HCT116 (cell line): ENCODE measurements at regions not wholly inside any gene's neighbourhood (a gene's known extent, or its start where the extent isn't known, plus 50 kb on each side); places are given as distances from the start of the nearest gene placed in this dataset.

Experiments
- ATAC-seq: fragments of 200-7000 bp; cut with Tn5 transposase; 2 replicates; pipeline ENCODE4 v1.9.1; 2020; ENCODE audit warnings: mild to moderate bottlenecking, moderate library complexity
- BruUV-seq: library from RNA; stranded (reverse); fragments of 400-500 nt; replicated peaks from 2 replicates; lab custom pipeline; 2021; lab: Mats Ljungman, UMichigan
- CTCF ChIA-PET: fragments of 300-600 bp; sonication (Branson Sonifier 250); formaldehyde crosslinking; loops from one replicate; lab custom pipeline; 2021; ENCODE audit warnings: antibody characterized with exemption; lab: Charles Lee
- POLR2A ChIA-PET: fragments of 300-600, 350-600 bp; sonication (Branson Sonifier 250); formaldehyde crosslinking; loops from one replicate; lab custom pipeline; 2021; ENCODE audit warnings: antibody characterized with exemption; lab: Charles Lee
- RAD21 ChIA-PET, 2 experiments: fragments of 300-600 bp; sonication (Branson Sonifier 250); formaldehyde crosslinking; loops; one replicate each; lab custom pipeline; 2023; ENCODE audit warnings: low total read pairs in 2 of 2; ENCODE audit not compliant: uncharacterized antibody in 2 of 2, unreplicated experiment in 2 of 2, low non-redundant PET in 1 of 2; lab: Charles Lee
- DNase-seq: peaks from one replicate; pipeline ENCODE4 v3.0.0-alpha.2; 2010; ENCODE audit warnings: low read depth, low spot score
- H2AFZ ChIP-seq: fragments of 200-600 bp; shearing (Covaris generic), sonication (generic); 2 replicates; pipeline ENCODE4 v1.6.1; 2017; ENCODE audit warnings: low read depth, mixed run types, mixed read lengths, antibody characterized with exemption, low read length; ENCODE audit not compliant: poor library complexity, severe bottlenecking
- H3K27ac ChIP-seq: 2 replicates; pipeline ENCODE4 v1.5.1; 2012; ENCODE audit warnings: low read depth, low read length
- H3K27me3 ChIP-seq: fragments of 200-600 bp; sonication (generic); 2 replicates; pipeline ENCODE4 v1.6.1; 2016; ENCODE audit warnings: mixed run types, low read length, mixed read lengths; ENCODE audit not compliant: insufficient read depth
- H3K36me3 ChIP-seq, 2 experiments: fragments of 200-500 bp in 1 of 2; fragments of 200-600 bp in 1 of 2; sonication (Bioruptor generic) in 1 of 2; sonication (generic) in 1 of 2; 2 replicates each; pipeline versions ENCODE4 v1.5.1 to v1.6.1; 2014 to 2016; ENCODE audit warnings: low read length in 2 of 2, inconsistent platforms in 1 of 2, mixed read lengths in 1 of 2, mixed run types in 1 of 2; ENCODE audit not compliant: insufficient read depth in 2 of 2, control insufficient read depth in 1 of 2
- H3K4me1 ChIP-seq, 2 experiments: fragments of 200-600 bp in 1 of 2; sonication (generic) in 1 of 2; 2 replicates each; pipeline versions ENCODE4 v1.5.1 to v1.6.1; 2012 to 2017; ENCODE audit warnings: low read length in 2 of 2, inconsistent platforms in 1 of 2, mild to moderate bottlenecking in 1 of 2, mixed read lengths in 1 of 2, mixed run types in 1 of 2, moderate library complexity in 1 of 2; ENCODE audit not compliant: insufficient read depth in 2 of 2, control insufficient read depth in 1 of 2
- H3K4me2 ChIP-seq: fragments of 200-600 bp; sonication (generic); 2 replicates; pipeline ENCODE4 v1.6.1; 2017; ENCODE audit warnings: mixed run types, low read length, mixed read lengths
- H3K4me3 ChIP-seq, 2 experiments: fragments of 200-600 bp in 1 of 2; sonication (generic) in 1 of 2; replicated peaks in 1 of 2; 2 replicates each; pipeline ENCODE4 v1.5.1; 2011 to 2016; ENCODE audit warnings: low read length in 2 of 2, control low read depth in 1 of 2, low read depth in 1 of 2, mild to moderate bottlenecking in 1 of 2, mixed read lengths in 1 of 2, mixed run types in 1 of 2
- H3K79me2 ChIP-seq: fragments of 200-600 bp; sonication (generic); 2 replicates; pipeline ENCODE4 v1.6.1; 2017; ENCODE audit warnings: mild to moderate bottlenecking, mixed run types, low read length, moderate library complexity, mixed read lengths; ENCODE audit not compliant: insufficient read depth
- H3K9ac ChIP-seq: fragments of 200-600 bp; sonication (generic); 2 replicates; pipeline ENCODE4 v1.6.1; 2016; ENCODE audit warnings: low read length, mixed read lengths
- H3K9me2 ChIP-seq: fragments of 200-600 bp; sonication (generic), shearing (Covaris generic); 2 replicates; pipeline ENCODE4 v1.6.1; 2017; ENCODE audit warnings: mixed run types, mild to moderate bottlenecking, moderate library complexity; ENCODE audit not compliant: insufficient read depth
- H3K9me3 ChIP-seq, 2 experiments: fragments of 200-500 bp in 1 of 2; fragments of 200-600 bp in 1 of 2; sonication (Bioruptor generic) in 1 of 2; sonication (generic) in 1 of 2; 2 replicates each; pipeline ENCODE4 v1.6.1; 2014 to 2017; ENCODE audit warnings: low read length in 2 of 2, mixed read lengths in 2 of 2, inconsistent platforms in 1 of 2, low read depth in 1 of 2, mild to moderate bottlenecking in 1 of 2, mixed run types in 1 of 2, moderate library complexity in 1 of 2; ENCODE audit not compliant: control insufficient read depth in 1 of 2, insufficient read depth in 1 of 2
- H4K20me1 ChIP-seq: fragments of 200-600 bp; sonication (generic), shearing (Covaris generic); 2 replicates; pipeline ENCODE4 v1.6.1; 2017; ENCODE audit warnings: mixed run types, mild to moderate bottlenecking, moderate library complexity; ENCODE audit not compliant: insufficient read depth
- ATF3 ChIP-seq: IDR thresholded peaks from 2 replicates; pipeline ENCODE4 v1.6.1; 2012
- CEBPB ChIP-seq: IDR thresholded peaks from 2 replicates; pipeline ENCODE4 v1.6.1; 2012; ENCODE audit warnings: low read depth
- CTCF ChIP-seq, 3 experiments: fragments of 200-600 bp in 1 of 3; sonication (generic) in 1 of 3; IDR thresholded peaks in 2 of 3; conservative IDR thresholded peaks in 1 of 3; 2 replicates each; pipeline ENCODE4 v1.5.1; 2012 to 2017; ENCODE audit warnings: low read depth in 2 of 3, low read length in 2 of 3, antibody characterized with exemption in 1 of 3, borderline replicate concordance in 1 of 3, control low read depth in 1 of 3, mild to moderate bottlenecking in 1 of 3, mixed read lengths in 1 of 3, mixed run types in 1 of 3, moderate library complexity in 1 of 3; ENCODE audit not compliant: insufficient read depth in 1 of 3
- ELF1 ChIP-seq: IDR thresholded peaks from 2 replicates; pipeline ENCODE4 v1.6.1; 2012; ENCODE audit warnings: low read depth, borderline replicate concordance
- EZH2 ChIP-seq: fragments of 200-600 bp; sonication (generic); IDR thresholded peaks from 2 replicates; pipeline ENCODE4 v1.6.1; 2017; ENCODE audit warnings: antibody characterized with exemption, mixed run types
- EZH2phosphoT487 ChIP-seq: fragments of 200-600 bp; IDR thresholded peaks from 2 replicates; pipeline ENCODE4 v1.6.1; 2018; ENCODE audit warnings: antibody characterized with exemption, borderline replicate concordance
- JUND ChIP-seq: IDR thresholded peaks from 2 replicates; pipeline ENCODE4 v1.6.1; 2012
- MAX ChIP-seq: IDR thresholded peaks from 2 replicates; pipeline ENCODE4 v1.6.1; 2012
- POLR2A ChIP-seq: IDR thresholded peaks from 2 replicates; pipeline ENCODE4 v1.7.0; 2011; ENCODE audit warnings: borderline replicate concordance; ENCODE audit not compliant: insufficient read depth, insufficient read length; ENCODE audit errors: extremely low read depth
- POLR2AphosphoS5 ChIP-seq: IDR thresholded peaks from 2 replicates; pipeline ENCODE4 v1.6.1; 2011; ENCODE audit warnings: mild to moderate bottlenecking, low read depth, low read length, moderate library complexity
- RAD21 ChIP-seq: IDR thresholded peaks from 2 replicates; pipeline ENCODE4 v1.6.1; 2012; ENCODE audit warnings: low read depth, mild to moderate bottlenecking
- SIN3A ChIP-seq: IDR thresholded peaks from 2 replicates; pipeline ENCODE4 v1.6.1; 2012; ENCODE audit warnings: low read depth
- SP1 ChIP-seq: IDR thresholded peaks from 2 replicates; pipeline ENCODE4 v1.6.1; 2012; ENCODE audit warnings: low read depth
- TCF7L2 ChIP-seq: IDR thresholded peaks from 2 replicates; pipeline ENCODE4 v1.7.0; 2011; ENCODE audit warnings: borderline replicate concordance, inconsistent platforms; ENCODE audit not compliant: insufficient read depth, insufficient read length; ENCODE audit errors: extremely low read depth
- YY1 ChIP-seq: IDR thresholded peaks from 2 replicates; pipeline ENCODE4 v1.6.1; 2011; ENCODE audit warnings: low read length, low read depth, moderate library complexity, mild to moderate bottlenecking; ENCODE audit not compliant: insufficient replicate concordance; ENCODE audit errors: extremely low read depth
- ZBTB33 ChIP-seq: IDR thresholded peaks from 2 replicates; pipeline ENCODE4 v1.6.1; 2011; ENCODE audit warnings: mild to moderate bottlenecking, low read length, moderate library complexity; ENCODE audit not compliant: insufficient replicate concordance; ENCODE audit errors: extremely low read depth
- ZFX ChIP-seq: fragments of 450-650 bp; IDR thresholded peaks from 2 replicates; pipeline ENCODE4 v1.6.1; 2017
- ZNF274 ChIP-seq: fragments of 200-500 bp; sonication (Bioruptor generic); IDR thresholded peaks from 2 replicates; pipeline ENCODE4 v1.6.1; 2014; ENCODE audit warnings: mild to moderate bottlenecking, low read depth, low read length, inconsistent platforms
- intact Hi-C: fragments of 100-400 bp; cut with micrococcal nuclease; formaldehyde crosslinking; loops from 2 replicates; pipeline ENCODE4 v1.10.0; 2022

- no peaks in the 10 kb centered on the region for H3K79me2 ChIP-seq
- ATAC-seq = no peak
- no peaks in the 10 kb centered on the region for H3K9me2 ChIP-seq
- peaks cover 8 to 47% of the 10 kb centered on the region in 2 experiments; a peak in 2 of 4 replicates for H3K9me3 ChIP-seq
- ChIA-PET POLR2A (no interaction called here), RAD21 (no interaction called here), CTCF (no interaction called here)
- no peak overlapping the region for H3K4me3 ChIP-seq
- H3K27ac ChIP-seq = no peak overlapping the region
- TF ChIP-seq ZFX (no peak), EZH2phosphoT487 (no peak), POLR2AphosphoS5 (no peak), POLR2A (no peak), TCF7L2 (no peak), EZH2 (no peak), SP1 (no peak), RAD21 (no peak), ZBTB33 (no peak), YY1 (no peak), SIN3A (no peak), MAX (no peak), ELF1 (no peak), ATF3 (no peak), ZNF274 (no peak), CEBPB (no peak), JUND (no peak), CTCF (IDR thresholded peaks at IDR 0.05 in 2 of 3, conservative IDR thresholded peaks at IDR 0.05 in 1 of 3; ENCODE audit: borderline replicate concordance in 1 of 3, insufficient read depth in 1 of 3, low read depth in 2 of 3, low read length in 2 of 3) (no peak)
- H3K36me3 ChIP-seq = no peaks in the 10 kb centered on the region
- H2AFZ ChIP-seq = no peak overlapping the region
- H3K4me1 ChIP-seq = no peaks in the 10 kb centered on the region
- no peak for DNase-seq
- BruUV-seq = no TSS peak
- intact Hi-C loops = no loop called here
- H3K4me2 ChIP-seq = no peak overlapping the region
- no peaks in the 10 kb centered on the region for H3K27me3 ChIP-seq
- H3K9ac ChIP-seq = no peak overlapping the region
- no peaks in the 10 kb centered on the region for H4K20me1 ChIP-seq
These were observed 274.0 kb downstream of the TSHZ3 start for GRCh38 chr19:31075146-31075655.
